CD4-positive, alpha-beta T cell treated with Interleukin-12 subunit alpha and Interleukin-12 subunit beta, for 1 hour (primary cell): ENCODE measurements at regions not wholly inside any gene's neighbourhood (a gene's known extent, or its start where the extent isn't known, plus 50 kb on each side); places are given as distances from the start of the nearest gene placed in this dataset.

ENCODE experiments used
- DNase-seq: peaks from one replicate; pipeline ENCODE4 v3.0.0-alpha.2; 2020

DNA sequence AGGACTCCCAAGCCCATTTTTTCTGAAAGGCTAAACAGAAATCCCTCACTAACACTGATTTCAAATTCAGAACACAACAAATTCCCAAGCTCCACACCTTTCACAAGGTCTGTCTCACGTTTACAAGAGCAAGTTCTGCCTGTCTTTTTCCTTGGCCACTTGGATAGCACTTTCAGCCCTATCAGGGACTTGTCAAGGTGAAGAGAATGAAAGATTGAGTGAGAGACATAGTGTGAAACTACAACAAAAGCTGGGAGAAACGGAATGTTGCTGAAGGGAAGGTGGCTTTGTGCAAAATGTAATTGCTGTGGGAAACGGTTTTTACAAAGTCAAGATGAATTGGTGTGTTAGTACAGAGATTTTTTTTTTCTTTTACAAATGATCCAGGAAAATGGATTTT lies 89.4 kb upstream of the GATA6 start:
- DNase-seq = no peak

GRCh38 chr18:22082408-22082807 lies 87.0 kb upstream of the GATA6 start:
- DNase-seq = no peak

DNA sequence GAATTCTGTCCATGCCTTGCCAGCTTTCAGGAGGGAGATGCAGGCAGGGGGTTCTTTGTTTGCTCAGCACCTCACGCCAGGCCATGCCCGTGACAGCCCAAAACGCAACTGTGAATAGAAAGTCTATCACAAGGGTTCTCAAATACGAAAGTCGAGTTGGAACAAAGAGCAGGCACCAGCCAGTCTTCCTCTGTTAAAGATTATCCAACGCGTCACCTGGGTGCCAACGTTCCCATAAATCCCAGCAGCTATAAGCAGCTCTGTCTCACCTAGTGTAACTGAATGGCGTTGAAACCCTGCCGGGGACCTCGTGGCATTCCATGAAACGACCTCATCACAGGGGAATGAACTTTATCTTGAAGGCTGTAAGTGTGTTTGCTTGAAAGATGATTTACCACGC lies 84.8 kb upstream of the GATA6 start:
- DNase-seq = no peak

- no peak for DNase-seq
These were observed 82.4 kb upstream of the GATA6 start for GRCh38 chr18:22086973-22087372.

DNA sequence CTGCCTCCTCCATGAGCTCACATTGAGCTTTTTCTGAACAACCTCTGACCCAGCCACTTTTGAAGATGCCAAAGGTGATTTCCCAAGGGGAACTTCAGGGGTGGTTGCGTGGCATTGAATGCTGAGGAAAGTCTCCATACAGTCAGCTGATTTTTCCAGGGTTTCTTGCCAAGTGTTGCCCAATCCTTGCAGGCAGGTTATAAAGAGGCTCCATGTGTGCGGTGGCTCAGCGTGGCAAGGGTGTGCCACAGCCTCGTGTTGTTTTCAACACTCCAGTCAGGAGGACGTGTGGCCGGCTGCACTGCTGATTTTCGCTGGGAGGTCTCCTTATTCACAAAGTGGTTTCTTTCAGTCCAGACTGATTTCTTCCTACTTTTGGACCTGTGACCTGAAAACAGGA lies 81.4 kb upstream of the GATA6 start:
- no peak for DNase-seq

DNA sequence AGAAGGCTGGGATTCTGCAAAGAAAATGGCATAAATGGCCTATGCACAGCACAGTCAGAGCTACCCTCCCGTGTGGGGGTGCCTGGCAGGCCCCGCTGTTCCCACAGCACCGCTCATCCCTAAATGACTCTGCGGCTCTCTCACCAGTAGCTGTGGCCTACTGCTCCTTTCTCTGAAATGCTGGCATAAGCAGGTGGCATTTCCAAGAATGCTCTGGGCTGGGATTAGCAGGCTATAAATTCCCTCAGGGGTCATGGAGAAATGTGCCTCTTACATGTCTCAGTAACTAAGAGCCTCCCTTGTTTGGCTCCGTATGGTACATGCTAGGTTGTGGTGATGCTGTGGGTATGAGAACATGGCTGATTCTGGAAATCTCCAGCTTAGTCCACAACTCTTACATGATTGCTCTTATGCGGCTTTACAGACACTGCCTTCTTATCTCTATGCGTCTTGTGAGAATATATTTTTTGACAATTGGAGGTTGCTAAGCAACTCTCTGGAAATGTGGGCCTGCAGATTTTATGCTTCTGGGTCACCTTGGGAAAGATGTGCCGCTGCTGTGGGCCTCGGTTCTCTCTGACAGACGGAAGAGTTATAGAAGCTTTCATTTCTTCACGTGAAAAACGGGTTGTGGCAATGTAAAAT lies 80.3 kb upstream of the GATA6 start:
- DNase-seq = no peak

DNA sequence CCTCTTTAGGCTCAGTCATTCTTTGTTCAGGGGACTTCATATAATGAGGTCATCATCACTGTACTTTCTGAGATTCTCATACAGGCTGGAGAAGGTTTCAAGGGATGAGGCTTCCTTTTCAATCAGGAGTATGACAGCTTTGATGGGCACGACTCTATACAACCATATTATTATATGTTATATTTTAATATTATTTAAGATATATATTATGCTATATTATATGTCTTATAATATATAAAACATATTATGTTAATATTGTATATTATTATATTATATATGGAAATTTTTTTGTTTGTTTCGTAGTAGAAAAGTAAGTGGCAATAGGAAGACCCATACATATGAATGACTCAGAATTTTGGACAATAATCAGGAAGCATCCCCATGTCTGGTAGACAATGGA lies 78.0 kb upstream of the GATA6 start:
- no peak for DNase-seq

DNA sequence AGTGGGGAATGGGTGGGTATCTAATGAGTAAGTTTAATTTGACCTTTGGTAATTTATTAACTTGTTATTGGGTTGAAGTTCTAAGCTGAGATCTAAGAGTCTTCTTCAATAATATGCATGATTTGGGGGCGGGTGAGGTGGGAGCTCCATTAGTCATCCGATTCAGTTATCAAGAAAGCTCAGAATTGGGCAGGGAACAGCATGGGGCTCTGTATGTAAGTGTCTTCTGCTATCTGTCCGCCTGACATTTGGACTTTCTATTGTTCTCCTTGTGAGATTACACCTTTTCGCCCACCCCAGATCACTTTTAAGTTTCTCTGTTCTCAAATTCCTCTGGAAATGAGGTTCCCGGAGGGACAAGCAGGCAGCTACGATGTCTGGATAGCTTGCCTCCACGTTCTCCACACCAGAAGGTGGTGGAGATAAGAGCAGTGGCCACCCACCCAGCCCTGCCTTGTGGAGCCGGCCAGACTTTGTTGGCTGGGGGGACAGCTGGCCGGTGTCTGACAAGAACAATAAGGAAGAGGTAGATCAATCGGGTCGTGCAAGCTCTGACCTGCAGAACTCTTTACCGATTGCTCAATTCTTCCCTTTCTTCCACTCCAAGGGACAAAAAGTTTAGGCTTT lies 75.5 kb upstream of the GATA6 start:
- no peak for DNase-seq

DNA sequence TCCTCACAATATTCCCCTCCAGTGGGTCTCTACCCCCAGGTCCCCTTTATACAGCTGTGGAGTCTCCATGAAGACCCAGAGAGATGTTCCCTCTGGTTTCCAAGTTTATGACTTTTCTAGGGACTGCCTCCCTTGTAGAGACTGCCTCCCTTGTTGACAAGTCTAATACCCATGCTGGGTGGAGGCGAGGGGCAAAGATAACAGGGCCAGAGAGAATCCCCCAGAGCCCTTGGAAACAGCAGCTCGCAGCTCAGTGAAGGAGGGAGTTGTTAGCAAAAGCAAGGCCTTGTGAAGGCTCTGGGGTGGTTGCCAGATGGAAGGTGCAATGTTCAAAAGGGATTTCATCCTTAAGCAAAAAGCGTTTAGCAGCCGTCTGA lies 75.0 kb upstream of the GATA6 start:
- no peak for DNase-seq

- no peak for DNase-seq
These were observed 70.8 kb upstream of the GATA6 start for GRCh38 chr18:22098563-22098989.

- DNase-seq = no peak
These were observed 69.5 kb upstream of the GATA6 start for GRCh38 chr18:22099925-22100324.

DNA sequence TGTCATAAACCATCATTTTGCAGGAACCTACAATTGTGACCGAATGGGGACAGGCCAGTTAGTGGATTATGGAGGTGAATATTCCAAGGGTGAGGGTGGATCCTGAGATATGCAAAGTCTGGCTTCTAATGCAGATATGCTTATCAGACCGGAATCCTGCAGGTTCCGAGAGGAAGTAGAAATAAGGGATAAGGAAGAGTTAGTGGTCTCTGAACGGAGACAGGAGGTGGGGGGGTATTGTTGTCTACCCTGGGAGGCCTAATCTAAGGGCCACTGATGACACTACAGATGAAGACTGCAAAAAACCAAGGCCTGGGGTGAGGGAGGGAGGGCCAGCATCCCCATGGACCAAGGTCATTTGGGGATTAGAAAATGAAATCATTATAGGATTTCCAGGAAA lies 67.7 kb upstream of the GATA6 start:
- no peak for DNase-seq

DNA sequence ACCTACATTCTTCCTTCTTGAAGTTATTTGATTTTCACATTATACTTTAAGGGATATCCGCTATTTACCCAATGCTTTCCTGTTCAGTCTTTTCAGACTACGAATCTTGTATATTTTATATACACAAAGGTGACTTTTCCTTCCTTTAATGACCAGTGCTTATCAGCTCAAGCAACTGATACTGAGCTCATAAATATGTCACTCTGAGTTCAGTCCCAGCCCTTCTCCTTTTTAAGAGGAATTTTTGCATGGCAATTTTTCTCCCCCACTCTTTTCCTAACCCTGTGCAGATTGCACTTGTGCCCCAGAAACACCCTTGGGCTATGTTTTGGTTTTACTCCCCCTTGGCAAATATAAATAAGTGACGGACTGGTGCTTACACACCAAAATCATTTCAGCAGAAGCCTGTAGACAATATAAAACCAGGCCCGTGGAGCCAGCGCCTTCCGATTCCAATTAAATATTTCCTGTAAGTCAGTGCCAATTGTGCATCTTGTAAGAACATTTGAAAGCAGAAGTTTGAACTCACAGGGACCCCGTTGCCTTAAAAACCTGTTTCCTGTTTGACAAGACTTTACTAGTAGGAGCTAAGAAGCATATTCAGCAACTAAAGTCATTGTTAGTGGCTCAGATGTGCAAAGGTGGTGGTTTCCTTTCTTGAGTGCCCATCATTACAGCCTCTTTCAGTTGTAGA lies 66.3 kb upstream of the GATA6 start:
- DNase-seq = no peak

- no peak for DNase-seq
These were observed 65.8 kb upstream of the GATA6 start for GRCh38 chr18:22103647-22104031.

- DNase-seq = no peak
These were observed 62.7 kb upstream of the GATA6 start for GRCh38 chr18:22106536-22107292.

- no peak for DNase-seq
These were observed 60.7 kb upstream of the GATA6 start for GRCh38 chr18:22108674-22109073.

GRCh38 chr18:22109535-22109934 lies 59.9 kb upstream of the GATA6 start:
- DNase-seq = no peak

DNA sequence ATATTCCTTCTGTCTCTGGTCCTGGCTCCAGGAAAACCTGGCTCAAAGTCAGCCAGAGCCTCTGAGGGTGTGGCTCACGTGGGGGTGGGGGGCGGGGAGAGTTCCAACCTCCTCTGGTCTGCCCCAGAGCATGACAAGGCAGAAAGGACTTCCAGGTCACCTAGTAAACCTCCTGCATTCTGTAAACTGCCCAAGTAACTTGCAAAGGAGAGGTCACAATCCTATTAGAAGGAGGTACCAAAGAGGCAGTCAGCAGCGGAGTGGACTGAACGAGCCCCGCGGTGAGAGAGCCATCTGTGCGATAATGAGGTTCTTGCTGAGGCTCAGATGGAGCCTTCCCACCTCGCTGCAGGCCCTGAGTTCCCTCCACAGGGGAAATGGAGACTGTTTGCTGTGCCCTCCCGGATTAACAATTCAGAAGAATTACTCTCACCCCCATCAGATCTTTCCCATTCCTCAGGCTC lies 58.9 kb upstream of the GATA6 start:
- no peak for DNase-seq

GRCh38 chr18:22112215-22112614 lies 57.2 kb upstream of the GATA6 start:
- no peak for DNase-seq

GRCh38 chr18:22113144-22113844 lies 56.1 kb upstream of the GATA6 start:
- DNase-seq = no peak

GRCh38 chr18:22114526-22115321 lies 54.7 kb upstream of the GATA6 start:
- DNase-seq = no peak

DNA sequence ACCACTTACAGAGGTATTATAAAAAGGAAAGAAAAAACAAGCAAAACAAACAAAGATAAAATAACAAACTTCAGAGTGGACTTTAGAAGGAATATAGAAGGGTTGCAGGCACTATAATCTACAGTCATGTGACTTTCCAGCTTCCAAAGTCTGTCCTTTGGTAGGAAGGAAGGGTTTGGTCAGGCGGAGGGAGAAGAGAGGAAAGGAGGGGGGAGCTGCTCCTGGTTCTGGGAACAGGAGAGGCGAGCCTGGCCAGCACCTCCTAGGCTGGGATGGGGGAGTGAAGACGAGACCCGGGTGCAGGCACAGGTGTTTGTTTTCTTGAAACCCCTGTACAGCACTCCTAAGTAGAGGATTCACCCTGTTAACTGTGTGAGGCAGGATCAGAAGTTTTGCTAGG lies 53.8 kb upstream of the GATA6 start:
- no peak for DNase-seq
